ENCODE measurements at regions not wholly inside any gene's neighbourhood (a gene's known extent, or its start where the extent isn't known, plus 50 kb on each side); places are given as distances from the start of the nearest gene placed in this dataset.

DNA sequence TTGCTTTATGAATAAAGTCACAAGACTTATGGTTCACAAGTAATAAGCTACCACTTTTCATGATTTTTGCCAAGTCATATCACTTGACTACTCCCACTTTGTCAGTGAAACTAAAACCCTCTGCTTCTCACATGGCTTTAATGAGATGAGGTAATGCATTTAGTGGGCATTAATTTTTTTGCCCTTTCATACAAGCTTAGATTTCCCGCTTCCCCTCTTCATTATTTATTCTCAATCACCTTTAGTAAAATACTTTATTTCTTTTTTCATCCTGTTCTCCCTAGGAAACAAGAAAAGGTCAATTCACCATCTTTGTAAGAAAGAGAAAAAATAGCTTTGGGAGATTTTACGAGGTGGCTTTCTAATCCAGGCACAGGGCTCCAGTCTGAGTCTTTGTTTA is 109.6 kb upstream of the STARD3NL start:
- no peak overlapping the region for H3K27ac ChIP-seq (ENCODE audit: low read length)
- no peak for DNase-seq
- no peaks in the 10 kb centered on the region for H3K27me3 ChIP-seq (ENCODE audit: control insufficient read depth, insufficient read depth, low read length)
- H3K9me3 ChIP-seq (replicated peaks; ENCODE audit: control insufficient read depth, low read depth, low read length), result no peaks in the 10 kb centered on the region
- no peaks in the 10 kb centered on the region for H3K36me3 ChIP-seq (ENCODE audit: control insufficient read depth, insufficient read depth, low read length)
- WGBS (ENCODE audit: insufficient coverage), result no CpG with 5 or more reads among the region's 2 CpGs
- no peaks in the 10 kb centered on the region for H3K4me1 ChIP-seq (ENCODE audit: control insufficient read depth, insufficient read depth, low read length)
- H3K4me3 ChIP-seq (ENCODE audit: low read length), result no peak overlapping the region

DNA sequence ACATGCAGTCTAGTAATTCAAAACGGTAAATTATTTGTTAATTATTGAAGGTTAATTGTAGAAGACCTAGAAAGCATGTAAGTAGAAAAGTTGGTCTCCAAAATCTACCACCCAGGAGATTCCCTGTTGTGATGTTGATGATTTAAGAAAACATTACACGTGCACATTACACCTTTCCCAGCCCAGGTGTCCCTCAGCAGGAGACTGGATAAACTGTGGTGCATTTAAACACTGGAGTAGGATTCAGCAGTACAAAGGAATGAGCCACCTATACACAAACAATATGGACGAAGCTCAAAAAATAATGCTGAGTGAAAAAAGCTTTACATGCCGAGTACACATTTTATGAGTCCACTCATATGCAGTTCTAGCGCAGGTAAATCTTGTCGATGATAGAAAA is 109.0 kb upstream of the STARD3NL start:
- H3K27ac ChIP-seq (ENCODE audit: low read length), result no peak overlapping the region
- no peaks in the 10 kb centered on the region for H3K27me3 ChIP-seq (ENCODE audit: control insufficient read depth, insufficient read depth, low read length)
- WGBS (ENCODE audit: insufficient coverage), result no CpG with 5 or more reads among the region's 6 CpGs
- no peak overlapping the region for H3K4me3 ChIP-seq (ENCODE audit: low read length)
- H3K36me3 ChIP-seq (ENCODE audit: control insufficient read depth, insufficient read depth, low read length), result no peaks in the 10 kb centered on the region
- DNase-seq, result no peak
- H3K4me1 ChIP-seq (ENCODE audit: control insufficient read depth, insufficient read depth, low read length), result no peaks in the 10 kb centered on the region
- H3K9me3 ChIP-seq (replicated peaks; ENCODE audit: control insufficient read depth, low read depth, low read length), result no peaks in the 10 kb centered on the region

DNA sequence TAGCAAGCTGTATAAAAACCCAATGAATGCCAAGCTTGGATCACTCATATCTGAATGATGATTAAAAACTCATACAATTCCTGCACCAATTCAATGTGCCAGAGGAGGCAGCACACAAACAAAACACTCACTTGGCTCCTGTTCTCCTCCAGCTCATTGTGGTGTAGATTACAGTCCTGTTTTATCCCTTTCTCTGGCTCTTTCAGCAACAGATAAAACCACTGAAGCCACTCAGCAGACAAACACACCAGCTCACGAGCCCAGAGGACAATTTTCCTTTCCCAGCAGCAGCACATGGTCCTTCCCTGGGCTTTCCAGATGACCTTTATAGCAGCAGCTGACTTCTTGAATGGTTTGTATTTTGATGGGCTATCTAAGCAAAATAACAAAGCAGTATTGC is 107.3 kb upstream of the STARD3NL start:
- no CpG with 5 or more reads among the region's 1 CpG for whole genome bisulfite sequencing (ENCODE audit: insufficient coverage)

DNA sequence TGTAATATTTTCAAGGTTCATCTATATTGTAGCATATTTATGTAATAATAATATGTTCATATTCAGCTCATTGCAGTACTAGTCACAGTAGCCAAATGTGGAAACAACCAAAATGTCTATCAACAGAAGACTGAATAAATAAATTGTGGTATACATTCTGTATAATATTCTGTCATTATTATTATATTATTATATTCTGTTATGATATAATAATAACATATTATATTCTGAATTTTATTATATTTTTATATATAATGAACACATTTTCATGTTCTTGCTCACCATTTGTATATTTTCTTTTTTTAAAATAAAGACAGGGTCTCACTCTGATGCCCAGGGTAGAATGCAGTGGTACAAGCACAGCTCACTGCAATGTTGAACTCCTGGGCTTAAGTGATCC is 91.2 kb upstream of the STARD3NL start:
- Histone ChIP-seq H3K27me3 (ENCODE audit: control insufficient read depth, insufficient read depth, low read length) (no peaks in the 10 kb centered on the region), H3K4me3 (ENCODE audit: low read length) (no peak overlapping the region), H3K36me3 (ENCODE audit: control insufficient read depth, insufficient read depth, low read length) (no peaks in the 10 kb centered on the region), H3K9me3 (replicated peaks; ENCODE audit: control insufficient read depth, low read depth, low read length) (no peaks in the 10 kb centered on the region), H3K27ac (ENCODE audit: low read length) (no peak overlapping the region), H3K4me1 (ENCODE audit: control insufficient read depth, insufficient read depth, low read length) (no peaks in the 10 kb centered on the region)
- DNase-seq, result no peak

More for the DNA sequence above, 107.3 kb upstream of the STARD3NL start:
- Histone ChIP-seq H3K9me3 (replicated peaks; ENCODE audit: control insufficient read depth, low read depth, low read length) (no peaks in the 10 kb centered on the region), H3K27me3 (ENCODE audit: control insufficient read depth, insufficient read depth, low read length) (no peaks in the 10 kb centered on the region), H3K4me3 (ENCODE audit: low read length) (no peak overlapping the region), H3K27ac (ENCODE audit: low read length) (no peak overlapping the region), H3K36me3 (ENCODE audit: control insufficient read depth, insufficient read depth, low read length) (no peaks in the 10 kb centered on the region), H3K4me1 (ENCODE audit: control insufficient read depth, insufficient read depth, low read length) (no peaks in the 10 kb centered on the region)
- DNase-seq, result peak; percentile 29

DNA sequence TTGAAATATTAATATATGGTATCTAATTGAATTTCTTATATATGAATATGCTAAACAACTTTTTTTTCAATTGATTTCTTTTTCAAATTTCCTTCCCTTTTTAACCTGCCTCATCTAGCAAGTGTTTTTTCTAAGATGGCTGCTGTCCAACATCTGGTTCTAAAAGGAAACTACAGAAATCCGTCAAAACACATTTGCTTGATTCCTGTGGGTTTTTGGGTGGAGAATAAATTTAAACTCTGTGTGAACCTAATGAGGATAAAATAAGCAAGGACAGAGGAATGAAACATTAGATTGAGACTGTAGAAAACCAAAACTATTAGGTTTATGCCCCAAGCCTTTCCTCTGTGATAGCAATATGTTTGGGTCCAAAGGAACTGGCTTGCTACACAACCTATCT is 75.5 kb upstream of the STARD3NL start:
- Histone ChIP-seq H3K27me3 (ENCODE audit: control insufficient read depth, insufficient read depth, low read length) (no peaks in the 10 kb centered on the region), H3K27ac (ENCODE audit: low read length) (no peak overlapping the region), H3K4me3 (ENCODE audit: low read length) (no peak overlapping the region), H3K36me3 (ENCODE audit: control insufficient read depth, insufficient read depth, low read length) (no peaks in the 10 kb centered on the region), H3K9me3 (replicated peaks; ENCODE audit: control insufficient read depth, low read depth, low read length) (peaks cover 11% of the 10 kb centered on the region), H3K4me1 (ENCODE audit: control insufficient read depth, insufficient read depth, low read length) (no peaks in the 10 kb centered on the region)
- peak; percentile 70 for DNase-seq
- WGBS (ENCODE audit: insufficient coverage), result no CpG with 5 or more reads among the region's 1 CpG

DNA sequence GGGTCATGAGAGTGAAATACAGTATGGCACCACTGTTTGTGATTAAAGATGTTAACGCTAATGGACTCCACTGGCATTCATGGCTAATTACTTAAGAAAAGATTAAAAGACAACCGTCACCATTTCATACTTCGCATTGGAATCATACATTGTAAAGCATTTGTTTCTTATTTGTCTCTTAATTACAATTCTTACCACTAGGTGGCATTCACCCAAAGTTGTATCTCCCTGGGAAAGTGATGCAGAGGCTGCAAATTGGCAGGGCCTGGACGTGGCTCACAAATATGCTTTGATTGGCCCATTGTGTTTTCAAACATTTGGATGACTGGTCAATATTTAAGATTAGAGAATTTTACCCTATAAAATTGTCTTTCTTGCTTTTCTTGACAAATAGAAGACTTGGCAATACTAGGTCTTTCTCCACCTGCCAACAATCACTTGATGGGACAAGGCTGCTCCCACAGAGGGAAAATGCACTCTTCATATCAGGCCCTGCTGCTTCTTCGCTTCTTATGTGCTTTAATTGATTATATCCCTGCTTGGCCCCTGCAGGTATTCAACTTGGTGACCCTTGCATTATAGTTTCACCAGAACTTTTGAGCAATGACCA is 72.1 kb upstream of the STARD3NL start:
- Histone ChIP-seq H3K27ac (ENCODE audit: low read length) (no peak overlapping the region), H3K9me3 (replicated peaks; ENCODE audit: control insufficient read depth, low read depth, low read length) (no peaks in the 10 kb centered on the region), H3K36me3 (ENCODE audit: control insufficient read depth, insufficient read depth, low read length) (no peaks in the 10 kb centered on the region), H3K4me1 (ENCODE audit: control insufficient read depth, insufficient read depth, low read length) (no peaks in the 10 kb centered on the region), H3K27me3 (ENCODE audit: control insufficient read depth, insufficient read depth, low read length) (no peaks in the 10 kb centered on the region), H3K4me3 (ENCODE audit: low read length) (no peak overlapping the region)
- 60% methylated on average over 1 of the region's 5 CpGs for WGBS (ENCODE audit: insufficient coverage)
- DNase-seq, result peak; percentile 77

DNA sequence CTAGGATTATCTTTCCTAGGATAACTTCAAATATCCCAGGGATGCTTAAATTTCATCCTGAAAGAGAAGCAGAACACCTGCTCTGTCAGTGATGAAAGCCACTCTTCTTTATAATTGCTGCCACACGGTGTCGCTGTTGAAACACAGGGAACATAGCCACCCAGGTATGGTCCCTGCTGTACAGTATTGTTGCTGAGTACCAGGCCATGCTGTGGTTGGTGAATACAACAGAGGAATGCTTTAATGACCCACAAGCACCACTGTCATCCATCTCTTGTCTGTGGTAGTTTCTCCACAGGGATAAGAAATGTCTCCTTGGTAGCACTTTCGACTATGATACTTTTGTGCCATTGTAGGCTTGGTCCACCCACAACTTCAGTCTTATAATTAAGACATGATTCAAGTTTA is 70.6 kb upstream of the STARD3NL start:
- 0% methylated on average over 2 of the region's 3 CpGs for WGBS (ENCODE audit: insufficient coverage)
- Histone ChIP-seq H3K4me1 (ENCODE audit: control insufficient read depth, insufficient read depth, low read length) (no peaks in the 10 kb centered on the region), H3K36me3 (ENCODE audit: control insufficient read depth, insufficient read depth, low read length) (no peaks in the 10 kb centered on the region), H3K9me3 (replicated peaks; ENCODE audit: control insufficient read depth, low read depth, low read length) (no peaks in the 10 kb centered on the region), H3K4me3 (ENCODE audit: low read length) (no peak overlapping the region), H3K27me3 (ENCODE audit: control insufficient read depth, insufficient read depth, low read length) (no peaks in the 10 kb centered on the region), H3K27ac (ENCODE audit: low read length) (no peak overlapping the region)
- peak; percentile 62 for DNase-seq

DNA sequence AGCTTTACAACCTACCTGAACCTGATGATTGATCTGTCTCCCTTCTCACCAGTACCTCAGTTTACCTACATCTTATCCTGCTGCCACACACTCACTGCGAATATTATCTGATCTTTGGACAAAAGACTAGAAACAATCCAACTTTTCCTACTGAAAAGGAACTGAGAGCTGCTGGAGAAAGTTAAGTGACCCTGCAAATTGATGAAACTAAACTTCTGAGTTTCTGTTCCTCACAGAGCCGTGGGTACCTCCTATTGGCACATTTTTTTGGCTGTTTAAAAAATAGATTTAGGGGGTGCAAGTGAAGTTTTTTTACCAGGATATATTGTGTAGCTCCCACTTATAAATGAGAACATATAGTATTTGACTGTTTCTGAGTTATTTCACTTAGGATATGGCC is 66.0 kb upstream of the STARD3NL start:
- no peak for DNase-seq
- Histone ChIP-seq H3K4me3 (ENCODE audit: low read length) (no peak overlapping the region), H3K9me3 (replicated peaks; ENCODE audit: control insufficient read depth, low read depth, low read length) (no peaks in the 10 kb centered on the region), H3K36me3 (ENCODE audit: control insufficient read depth, insufficient read depth, low read length) (no peaks in the 10 kb centered on the region), H3K27me3 (ENCODE audit: control insufficient read depth, insufficient read depth, low read length) (no peaks in the 10 kb centered on the region), H3K27ac (ENCODE audit: low read length) (no peak overlapping the region), H3K4me1 (ENCODE audit: control insufficient read depth, insufficient read depth, low read length) (no peaks in the 10 kb centered on the region)
- 100% methylated on average over 1 of the region's 2 CpGs for WGBS (ENCODE audit: insufficient coverage)

DNA sequence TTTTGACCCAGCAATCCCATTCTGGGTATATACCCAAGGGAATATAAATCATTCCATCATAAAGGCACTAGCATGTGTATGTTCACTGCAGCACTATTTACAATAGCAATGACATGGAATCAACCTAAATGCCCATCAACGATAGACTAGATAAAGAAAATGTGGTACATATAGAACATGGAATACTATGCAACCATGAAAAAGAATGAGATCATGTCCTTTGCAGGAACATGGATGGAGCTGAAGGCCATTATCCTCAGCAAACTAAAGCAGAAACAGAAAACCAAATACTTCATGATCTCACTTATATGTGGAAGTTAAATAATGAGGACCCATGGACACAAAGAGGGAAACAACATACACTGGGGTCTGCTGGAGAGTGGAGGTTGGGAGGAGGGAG is 58.0 kb upstream of the STARD3NL start:
- no CpG with 5 or more reads among the region's 1 CpG for WGBS (ENCODE audit: insufficient coverage)
- H3K4me1 ChIP-seq (ENCODE audit: control insufficient read depth, insufficient read depth, low read length), result no peaks in the 10 kb centered on the region
- H3K36me3 ChIP-seq (ENCODE audit: control insufficient read depth, insufficient read depth, low read length), result no peaks in the 10 kb centered on the region
- no peak overlapping the region for H3K27ac ChIP-seq (ENCODE audit: low read length)
- no peak overlapping the region for H3K4me3 ChIP-seq (ENCODE audit: low read length)
- H3K27me3 ChIP-seq (ENCODE audit: control insufficient read depth, insufficient read depth, low read length), result no peaks in the 10 kb centered on the region
- H3K9me3 ChIP-seq (replicated peaks; ENCODE audit: control insufficient read depth, low read depth, low read length), result peaks cover 4% of the 10 kb centered on the region
- no peak for DNase-seq

DNA sequence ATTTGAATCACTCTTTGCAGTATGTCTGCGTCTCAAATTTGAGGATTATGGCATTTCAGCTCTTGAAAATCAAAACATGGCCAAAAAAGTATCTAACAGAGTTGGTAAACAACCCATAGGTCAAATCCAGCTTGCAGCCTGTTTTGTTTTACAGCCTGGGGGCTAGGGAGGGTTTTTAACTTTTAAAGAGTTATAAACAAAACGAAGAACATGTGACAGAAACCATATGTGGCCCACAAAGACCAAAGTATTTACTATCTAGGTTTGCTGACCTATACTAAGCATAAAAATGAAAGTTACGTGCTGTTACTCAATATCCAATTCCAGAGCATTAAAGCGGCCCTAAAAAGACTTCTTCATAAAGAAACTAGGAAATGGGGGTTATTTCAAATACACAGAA is 55.5 kb upstream of the STARD3NL start:
- WGBS (ENCODE audit: insufficient coverage), result no CpG with 5 or more reads among the region's 4 CpGs

DNA sequence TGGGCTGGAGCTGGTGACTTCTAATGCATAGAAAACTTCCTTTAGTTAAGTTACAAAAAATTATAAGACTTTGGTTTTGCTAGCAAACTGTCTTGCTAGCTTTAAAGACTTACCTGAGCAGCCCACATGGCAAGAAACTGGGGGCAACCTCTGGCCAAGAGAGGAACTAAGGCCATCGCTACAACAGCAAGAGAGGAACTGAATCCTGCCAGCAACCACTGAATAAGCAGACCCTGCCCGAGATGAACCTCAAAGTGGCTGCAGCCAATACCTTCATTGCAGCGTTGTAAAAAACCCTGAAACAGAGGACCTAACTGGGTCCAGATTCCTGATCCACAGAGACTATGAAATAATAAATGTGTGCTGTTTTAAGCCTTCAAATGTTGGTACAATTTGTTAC is 54.6 kb upstream of the STARD3NL start:
- H3K4me3 ChIP-seq (ENCODE audit: low read length), result no peak overlapping the region
- 95% methylated on average over 3 of the region's 3 CpGs for WGBS (ENCODE audit: insufficient coverage)
- H3K9me3 ChIP-seq (replicated peaks; ENCODE audit: control insufficient read depth, low read depth, low read length), result peaks cover 4% of the 10 kb centered on the region
- no peaks in the 10 kb centered on the region for H3K4me1 ChIP-seq (ENCODE audit: control insufficient read depth, insufficient read depth, low read length)
- no peaks in the 10 kb centered on the region for H3K27me3 ChIP-seq (ENCODE audit: control insufficient read depth, insufficient read depth, low read length)
- no peak overlapping the region for H3K27ac ChIP-seq (ENCODE audit: low read length)
- H3K36me3 ChIP-seq (ENCODE audit: control insufficient read depth, insufficient read depth, low read length), result no peaks in the 10 kb centered on the region
- DNase-seq, result no peak

More for the DNA sequence above, 55.5 kb upstream of the STARD3NL start:
- H3K4me3 ChIP-seq (ENCODE audit: low read length), result no peak overlapping the region
- H3K36me3 ChIP-seq (ENCODE audit: control insufficient read depth, insufficient read depth, low read length), result no peaks in the 10 kb centered on the region
- H3K27me3 ChIP-seq (ENCODE audit: control insufficient read depth, insufficient read depth, low read length), result no peaks in the 10 kb centered on the region
- no peak for DNase-seq
- peaks cover 4% of the 10 kb centered on the region for H3K9me3 ChIP-seq (replicated peaks; ENCODE audit: control insufficient read depth, low read depth, low read length)
- H3K4me1 ChIP-seq (ENCODE audit: control insufficient read depth, insufficient read depth, low read length), result no peaks in the 10 kb centered on the region
- H3K27ac ChIP-seq (ENCODE audit: low read length), result no peak overlapping the region
